CD4-positive, alpha-beta T cell (primary cell): ENCODE measurements at regions not wholly inside any gene's neighbourhood (a gene's known extent, or its start where the extent isn't known, plus 50 kb on each side); places are given as distances from the start of the nearest gene placed in this dataset.
"Not testable (repeated sequence)": the region's sequence is repeated elsewhere in the genome, so short reads cannot be mapped to it uniquely, and the experiment has no call there.

ENCODE experiments used
- ATAC-seq: fragments of 200-7000 bp; cut with Tn5 transposase; one replicate; pipeline ENCODE4 v1.10.0; 2022; ENCODE audit warnings: mild to moderate bottlenecking; ENCODE audit not compliant: poor library complexity
- CTCF ChIA-PET: fragments of 350-600 bp; sonication (Branson Sonifier 250); formaldehyde crosslinking; loops from one replicate; lab custom pipeline; 2021; ENCODE audit warnings: antibody characterized with exemption, inconsistent platforms; lab: Charles Lee
- POLR2A ChIA-PET: fragments of 350-600 bp; sonication (Branson Sonifier 250); formaldehyde crosslinking; loops from one replicate; lab custom pipeline; 2021; ENCODE audit warnings: antibody characterized with exemption, inconsistent platforms; lab: Charles Lee
- DNase-seq, 14 experiments: peaks; one replicate each; pipeline ENCODE4 v3.0.0-alpha.2; 2013 to 2020; ENCODE audit warnings: mixed read lengths in 2 of 14
- H3K27ac ChIP-seq, 2 donors: one replicate each; pipeline versions ENCODE4 v1.5.1 to v1.7.0; 2013; ENCODE audit warnings: low read length in 2 of 2, low read depth in 1 of 2, mild to moderate bottlenecking in 1 of 2
- H3K27me3 ChIP-seq, 2 experiments: 1 replicate in 1 of 2; 2 replicates in 1 of 2; pipeline versions ENCODE4 v1.6.1 to v1.7.0; 2013; ENCODE audit warnings: low read length in 2 of 2, control low read depth in 1 of 2, mild to moderate bottlenecking in 1 of 2, moderate library complexity in 1 of 2; ENCODE audit not compliant: insufficient read depth in 2 of 2, control insufficient read depth in 1 of 2
- H3K36me3 ChIP-seq: one replicate; pipeline ENCODE4 v1.6.1; 2013; ENCODE audit warnings: low read length, control low read depth; ENCODE audit not compliant: insufficient read depth
- H3K4me1 ChIP-seq: one replicate; pipeline ENCODE4 v1.6.1; 2013; ENCODE audit warnings: low read length, control low read depth; ENCODE audit not compliant: insufficient read depth
- H3K4me3 ChIP-seq: one replicate; pipeline ENCODE4 v1.5.1; 2013; ENCODE audit warnings: mild to moderate bottlenecking, low read length, moderate library complexity
- H3K9me3 ChIP-seq, 2 experiments: 1 replicate in 1 of 2; 2 replicates in 1 of 2; pipeline versions ENCODE4 v1.6.1 to v1.7.0; 2013; ENCODE audit warnings: low read length in 2 of 2, mild to moderate bottlenecking in 2 of 2, control low read depth in 1 of 2, moderate library complexity in 1 of 2; ENCODE audit not compliant: control insufficient read depth in 1 of 2, insufficient read depth in 1 of 2
- H3K27ac Mint-ChIP-seq: one replicate; pipeline ENCODE4 v1.8.0; 2020; ENCODE audit warnings: mixed read lengths
- H3K27me3 Mint-ChIP-seq: one replicate; pipeline ENCODE4 v1.8.0; 2021; ENCODE audit warnings: mixed read lengths
- H3K36me3 Mint-ChIP-seq: one replicate; pipeline ENCODE4 v1.8.0; 2021; ENCODE audit warnings: low read depth, mixed read lengths
- H3K4me1 Mint-ChIP-seq: one replicate; pipeline ENCODE4 v1.8.0; 2021; ENCODE audit warnings: low read depth, mixed read lengths
- H3K4me3 Mint-ChIP-seq: one replicate; pipeline ENCODE4 v1.8.0; 2020; ENCODE audit warnings: mild to moderate bottlenecking, mixed read lengths
- H3K9me3 Mint-ChIP-seq: one replicate; pipeline ENCODE4 v1.8.0; 2020; ENCODE audit warnings: mixed read lengths
- CTCF ChIP-seq: fragments of 200-600 bp; IDR thresholded peaks from one replicate; pipeline ENCODE4 v1.8.0; 2022; ENCODE audit warnings: antibody characterized with exemption, mild to moderate bottlenecking
- intact Hi-C, 2 experiments: fragments of 100-400 bp; cut with DNase I in 1 of 2; cut with micrococcal nuclease in 1 of 2; formaldehyde crosslinking; loops; one replicate each; pipeline versions ENCODE4 v1.15.1 to v1.9.0; 2023 to 2025; cut with DNase I, micrococcal nuclease

GRCh38 chr4:170888660-170889059, 798.9 kb upstream of the AADAT start:
- Histone ChIP-seq H3K27me3 (no peaks in the 10 kb centered on the region), H3K9me3 (peaks cover 0 to 7% of the 10 kb centered on the region in 2 experiments)

GRCh38 chr4:170887396-170887795, 797.6 kb upstream of the AADAT start:
- peaks cover 2% of the 10 kb centered on the region for H3K9me3 Mint-ChIP-seq
- CTCF ChIA-PET, result no interaction called here
- no peaks in the 10 kb centered on the region for H3K9me3 ChIP-seq
- no peaks in the 10 kb centered on the region for H3K36me3 Mint-ChIP-seq
- H3K4me3 ChIP-seq, result no peak overlapping the region
- H3K27ac Mint-ChIP-seq, result no peak overlapping the region
- H3K27ac ChIP-seq, result no peak overlapping the region
- DNase-seq, result no peak
- POLR2A ChIA-PET, result no interaction called here
- H3K4me1 ChIP-seq, result no peaks in the 10 kb centered on the region
- no peaks in the 10 kb centered on the region for H3K36me3 ChIP-seq
- no peak for ATAC-seq
- H3K4me3 Mint-ChIP-seq, result no peak overlapping the region
- H3K27me3 ChIP-seq, result no peaks in the 10 kb centered on the region
- TF ChIP-seq CTCF, result no peak
- intact Hi-C loops, result no loop called here
- H3K27me3 Mint-ChIP-seq, result no peaks in the 10 kb centered on the region
- H3K4me1 Mint-ChIP-seq, result no peaks in the 10 kb centered on the region

More at GRCh38 chr4:170888660-170889059, 798.9 kb upstream of the AADAT start:
- no peak overlapping the region for H3K4me3 ChIP-seq
- no peaks in the 10 kb centered on the region for H3K36me3 ChIP-seq
- H3K4me1 ChIP-seq, result no peaks in the 10 kb centered on the region
- Mint-ChIP-seq H3K4me1 (no peaks in the 10 kb centered on the region), H3K36me3 (no peaks in the 10 kb centered on the region), H3K4me3 (no peak overlapping the region), H3K27me3 (no peaks in the 10 kb centered on the region), H3K27ac (no peak overlapping the region), H3K9me3 (peaks cover 3% of the 10 kb centered on the region)
- no peak for TF ChIP-seq CTCF
- ATAC-seq, result no peak
- intact Hi-C loops, result no loop called here
- H3K27ac ChIP-seq, result no peak overlapping the region
- DNase-seq, result no peak
- ChIA-PET POLR2A (no interaction called here), CTCF (no interaction called here)

DNA sequence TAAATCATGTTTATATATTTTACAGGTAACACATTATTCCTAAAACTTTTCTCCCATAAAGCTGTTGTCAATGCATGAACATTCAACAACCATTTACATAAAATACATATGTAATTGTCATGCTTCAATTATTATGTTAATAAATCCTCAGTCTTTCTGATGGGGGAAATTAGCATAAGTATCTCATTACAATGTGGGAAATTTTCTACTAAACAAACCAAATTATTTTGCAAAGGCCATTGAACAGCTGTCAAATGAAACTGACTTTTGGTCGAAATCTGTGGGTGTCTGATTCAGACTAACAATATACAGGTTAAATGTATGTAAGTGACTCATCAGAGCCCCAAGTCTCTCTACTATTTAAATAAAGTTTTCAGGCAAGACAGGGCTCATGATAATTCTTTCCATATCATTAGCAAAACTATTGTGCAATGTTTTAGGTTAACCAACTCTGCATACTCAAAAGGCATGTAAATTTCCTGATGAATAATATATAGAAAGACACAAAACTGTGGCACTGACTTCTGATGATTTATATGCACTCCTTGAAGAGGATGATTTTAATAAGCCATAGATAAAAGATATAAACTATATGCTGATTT, 795.3 kb upstream of the AADAT start:
- Histone ChIP-seq H3K4me1 (no peaks in the 10 kb centered on the region), H3K27me3 (no peaks in the 10 kb centered on the region), H3K27ac (no peak overlapping the region), H3K4me3 (no peak overlapping the region), H3K36me3 (no peaks in the 10 kb centered on the region), H3K9me3 (no peaks in the 10 kb centered on the region)
- TF ChIP-seq CTCF, result no peak
- H3K27ac Mint-ChIP-seq, result no peak overlapping the region
- H3K4me1 Mint-ChIP-seq, result no peaks in the 10 kb centered on the region
- no peaks in the 10 kb centered on the region for H3K27me3 Mint-ChIP-seq
- no peaks in the 10 kb centered on the region for H3K36me3 Mint-ChIP-seq
- peaks cover 3% of the 10 kb centered on the region for H3K9me3 Mint-ChIP-seq
- ChIA-PET CTCF (no interaction called here), POLR2A (no interaction called here)
- intact Hi-C loops, result no loop called here
- DNase-seq (no peak), ATAC-seq (no peak)
- H3K4me3 Mint-ChIP-seq, result no peak overlapping the region

GRCh38 chr4:170881646-170882045, 791.9 kb upstream of the AADAT start:
- H3K4me1 ChIP-seq, ATAC-seq, intact Hi-C loops, H3K27me3 ChIP-seq, H3K36me3 ChIP-seq, H3K27me3 Mint-ChIP-seq, H3K4me3 ChIP-seq, POLR2A ChIA-PET, H3K9me3 Mint-ChIP-seq, H3K27ac ChIP-seq, DNase-seq, H3K27ac Mint-ChIP-seq, H3K4me1 Mint-ChIP-seq, H3K4me3 Mint-ChIP-seq, H3K36me3 Mint-ChIP-seq, H3K9me3 ChIP-seq: not testable (repeated sequence)
- CTCF ChIA-PET, result interaction anchor here (1.0 kb wide), 1 partner anchor 9 kb away, joined by 4 read pairs; no protein-coding TSS in a partner anchor
